ENCODE measurements at regions not wholly inside any gene's neighbourhood (a gene's known extent, or its start where the extent isn't known, plus 50 kb on each side); places are given as distances from the start of the nearest gene placed in this dataset.
"Not testable (repeated sequence)": the region's sequence is repeated elsewhere in the genome, so short reads cannot be mapped to it uniquely, and the experiment has no call there.

DNA sequence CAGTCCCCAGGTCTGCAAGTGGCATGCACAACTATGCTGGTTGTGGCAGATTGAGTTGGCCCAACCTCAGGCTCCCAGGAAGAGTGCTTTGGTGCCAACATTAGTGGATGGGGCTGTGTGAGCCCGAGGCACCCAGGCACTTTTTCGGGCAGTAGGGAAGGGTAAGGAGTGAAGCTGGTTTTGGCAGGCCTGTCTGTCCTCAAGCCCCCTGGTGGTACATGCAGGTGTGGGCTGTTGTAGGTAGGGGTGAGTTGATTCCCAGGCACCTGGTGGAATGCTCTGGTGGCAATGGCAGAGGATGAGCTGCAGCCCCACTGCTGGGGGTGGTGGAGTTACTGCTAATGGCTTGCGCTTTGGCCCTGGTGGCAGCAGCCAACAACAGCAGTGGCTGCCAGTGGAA, 723.7 kb upstream of the SLITRK1 start:
- no peaks in the 10 kb centered on the region for H3K36me3 Mint-ChIP-seq (ENCODE audit: low read depth)
- DNase-seq (ENCODE audit: low spot score) = no peak
- intact Hi-C loops (cut with micrococcal nuclease) = no loop called here

DNA sequence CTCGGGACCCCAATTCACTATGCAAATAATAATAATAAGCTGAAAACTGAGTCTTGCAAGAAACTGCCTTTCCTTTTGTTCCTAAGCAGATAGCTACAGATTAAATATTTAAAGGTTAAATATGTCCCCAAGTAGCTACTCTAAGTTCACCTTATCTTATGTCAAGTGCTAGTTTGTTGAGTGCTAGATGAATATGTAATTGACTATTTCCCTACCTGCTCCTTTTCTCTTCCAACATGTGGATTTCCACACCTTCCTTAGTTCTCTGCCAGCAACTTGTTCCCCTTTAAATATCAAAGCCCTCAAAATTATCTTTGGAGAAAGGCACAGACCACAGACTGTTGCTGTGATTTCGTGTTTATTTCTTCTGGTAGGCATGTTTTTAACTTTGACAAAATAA, 709.2 kb upstream of the SLITRK1 start:
- intact Hi-C loops (cut with micrococcal nuclease) = no loop called here
- Mint-ChIP-seq H3K27ac (no peak overlapping the region), H3K9me3 (peaks cover 3% of the 10 kb centered on the region), H3K27me3 (ENCODE audit: low read depth) (no peaks in the 10 kb centered on the region), H3K4me1 (ENCODE audit: low read depth) (no peaks in the 10 kb centered on the region), H3K4me3 (ENCODE audit: low read depth) (no peak overlapping the region), H3K36me3 (ENCODE audit: low read depth) (no peaks in the 10 kb centered on the region)
- no peak for DNase-seq (ENCODE audit: low spot score)

More for the DNA sequence above, 723.7 kb upstream of the SLITRK1 start:
- Mint-ChIP-seq H3K4me3 (ENCODE audit: low read depth) (no peak overlapping the region), H3K27ac (no peak overlapping the region), H3K27me3 (ENCODE audit: low read depth) (no peaks in the 10 kb centered on the region), H3K9me3 (peaks cover 15% of the 10 kb centered on the region), H3K4me1 (ENCODE audit: low read depth) (no peaks in the 10 kb centered on the region)

DNA sequence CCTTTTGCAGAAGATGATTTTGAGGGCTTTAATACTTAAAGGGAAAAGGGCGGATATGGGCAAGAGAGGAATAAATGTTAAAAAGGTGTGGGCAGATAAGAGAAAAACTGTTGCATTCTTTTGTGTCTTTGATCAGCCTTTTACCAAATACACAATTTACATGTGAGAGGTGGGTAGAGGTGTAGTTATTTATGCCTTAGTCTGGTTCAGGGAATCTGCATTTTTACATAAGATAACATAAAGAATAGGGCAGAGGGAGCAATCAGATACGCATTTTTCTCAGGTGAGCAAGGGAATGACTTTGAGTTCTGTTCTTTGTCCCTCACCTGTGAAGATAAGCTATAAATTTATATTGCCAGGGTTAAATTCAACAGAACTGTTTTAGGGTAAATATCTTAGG, 708.4 kb upstream of the SLITRK1 start:
- Mint-ChIP-seq H3K27ac (no peak overlapping the region), H3K4me1 (ENCODE audit: low read depth) (no peaks in the 10 kb centered on the region), H3K9me3 (peaks cover 3% of the 10 kb centered on the region), H3K27me3 (ENCODE audit: low read depth) (no peaks in the 10 kb centered on the region), H3K4me3 (ENCODE audit: low read depth) (no peak overlapping the region), H3K36me3 (ENCODE audit: low read depth) (no peaks in the 10 kb centered on the region)
- intact Hi-C loops (cut with micrococcal nuclease) = no loop called here
- no peak for DNase-seq (ENCODE audit: low spot score)

DNA sequence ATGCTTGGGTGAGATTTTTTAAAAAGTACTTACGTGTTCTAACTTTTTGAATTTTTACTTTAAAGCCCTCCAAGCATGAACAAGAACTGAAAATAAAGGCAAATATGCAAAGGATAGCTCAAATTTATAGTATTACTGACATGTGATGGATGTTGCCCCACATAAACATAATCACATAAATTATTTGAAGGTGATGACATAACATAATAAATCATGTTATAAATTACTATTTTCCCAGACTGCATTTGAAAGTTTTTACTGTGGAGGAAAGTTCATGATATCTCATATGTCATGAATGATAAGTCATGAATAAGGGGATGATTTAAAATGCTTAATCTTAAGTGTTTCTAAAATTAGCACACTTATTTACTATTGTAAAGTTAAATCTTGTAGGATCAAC, 705.7 kb upstream of the SLITRK1 start:
- no peak overlapping the region for H3K4me3 Mint-ChIP-seq (ENCODE audit: low read depth)
- no peaks in the 10 kb centered on the region for H3K27me3 Mint-ChIP-seq (ENCODE audit: low read depth)
- H3K9me3 Mint-ChIP-seq = peaks cover 6% of the 10 kb centered on the region
- intact Hi-C loops (cut with micrococcal nuclease) = no loop called here
- no peak overlapping the region for H3K27ac Mint-ChIP-seq
- DNase-seq (ENCODE audit: low spot score) = no peak
- no peaks in the 10 kb centered on the region for H3K36me3 Mint-ChIP-seq (ENCODE audit: low read depth)
- no peaks in the 10 kb centered on the region for H3K4me1 Mint-ChIP-seq (ENCODE audit: low read depth)

DNA sequence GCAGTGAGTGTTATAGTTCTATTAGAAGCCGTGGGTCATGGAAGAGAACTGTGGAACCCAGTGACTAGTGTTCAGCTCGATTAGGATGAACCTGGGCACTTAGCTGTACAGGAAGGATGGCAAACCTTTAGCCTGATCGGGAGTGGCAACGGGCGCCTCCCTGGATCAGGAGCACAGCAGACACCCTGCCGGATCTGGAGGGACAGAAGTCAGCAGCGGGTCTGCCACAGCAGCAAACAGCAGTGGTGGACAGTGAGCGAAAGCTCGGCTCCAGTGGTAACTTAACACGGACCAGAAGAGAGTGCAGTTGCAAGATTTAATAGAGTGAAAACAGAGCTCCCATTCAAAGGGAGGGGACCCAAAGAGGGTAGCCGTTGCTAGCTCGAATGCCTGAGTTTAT, 697.6 kb upstream of the SLITRK1 start:
- H3K27ac Mint-ChIP-seq; H3K27me3 Mint-ChIP-seq (ENCODE audit: low read depth); H3K4me1 Mint-ChIP-seq (ENCODE audit: low read depth); DNase-seq (ENCODE audit: low spot score); H3K36me3 Mint-ChIP-seq (ENCODE audit: low read depth); H3K4me3 Mint-ChIP-seq (ENCODE audit: low read depth); intact Hi-C loops (cut with micrococcal nuclease): not testable (repeated sequence)
- peaks cover 17% of the 10 kb centered on the region for H3K9me3 Mint-ChIP-seq

DNA sequence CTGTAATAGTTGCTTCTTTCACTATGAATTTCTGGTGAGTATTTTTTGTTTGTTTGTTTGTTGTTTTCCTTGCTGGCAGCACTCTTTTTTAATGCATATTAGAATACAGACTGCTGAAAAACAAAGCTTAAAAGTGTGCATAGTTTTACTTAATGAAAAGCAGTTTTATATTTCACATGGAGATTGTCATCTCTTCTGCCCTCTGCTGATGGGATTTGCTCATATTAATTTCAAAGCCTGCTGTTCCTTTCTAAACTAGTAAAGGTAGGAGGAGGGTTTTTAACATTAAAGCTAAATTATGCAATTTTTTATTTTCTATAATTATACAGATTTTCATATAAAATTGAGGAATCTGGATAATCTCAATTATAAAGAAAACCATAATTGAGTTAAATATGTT, 692.6 kb upstream of the SLITRK1 start:
- Mint-ChIP-seq H3K27ac (no peak overlapping the region), H3K36me3 (ENCODE audit: low read depth) (no peaks in the 10 kb centered on the region), H3K4me3 (ENCODE audit: low read depth) (no peak overlapping the region), H3K27me3 (ENCODE audit: low read depth) (no peaks in the 10 kb centered on the region), H3K4me1 (ENCODE audit: low read depth) (no peaks in the 10 kb centered on the region), H3K9me3 (peaks cover 6% of the 10 kb centered on the region)
- no peak for DNase-seq (ENCODE audit: low spot score)
- intact Hi-C loops (cut with micrococcal nuclease) = no loop called here

DNA sequence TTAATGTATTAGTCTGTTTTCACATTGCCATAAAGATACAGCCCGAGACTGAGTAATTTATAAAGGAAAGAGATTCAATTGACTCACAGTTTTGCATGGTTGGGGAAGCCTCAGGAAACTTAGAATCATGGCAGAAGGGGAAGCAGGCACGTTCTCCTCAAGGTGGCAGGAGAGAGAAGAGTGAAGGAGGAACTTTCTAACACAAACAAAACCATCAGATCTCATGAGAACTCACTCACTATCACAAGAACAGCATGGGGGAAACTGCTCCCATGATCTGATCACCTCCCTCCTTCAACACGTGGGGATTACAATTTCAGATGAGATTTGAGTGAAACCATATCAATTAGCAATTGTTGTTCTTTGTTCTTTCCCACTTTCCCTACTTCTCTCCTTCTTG, 689.0 kb upstream of the SLITRK1 start:
- H3K9me3 Mint-ChIP-seq = peaks cover 9% of the 10 kb centered on the region
- H3K36me3 Mint-ChIP-seq (ENCODE audit: low read depth) = no peaks in the 10 kb centered on the region
- no peaks in the 10 kb centered on the region for H3K27me3 Mint-ChIP-seq (ENCODE audit: low read depth)
- no peak overlapping the region for H3K4me3 Mint-ChIP-seq (ENCODE audit: low read depth)
- intact Hi-C loops (cut with micrococcal nuclease) = no loop called here
- no peak for DNase-seq (ENCODE audit: low spot score)
- no peak overlapping the region for H3K27ac Mint-ChIP-seq
- no peaks in the 10 kb centered on the region for H3K4me1 Mint-ChIP-seq (ENCODE audit: low read depth)

DNA sequence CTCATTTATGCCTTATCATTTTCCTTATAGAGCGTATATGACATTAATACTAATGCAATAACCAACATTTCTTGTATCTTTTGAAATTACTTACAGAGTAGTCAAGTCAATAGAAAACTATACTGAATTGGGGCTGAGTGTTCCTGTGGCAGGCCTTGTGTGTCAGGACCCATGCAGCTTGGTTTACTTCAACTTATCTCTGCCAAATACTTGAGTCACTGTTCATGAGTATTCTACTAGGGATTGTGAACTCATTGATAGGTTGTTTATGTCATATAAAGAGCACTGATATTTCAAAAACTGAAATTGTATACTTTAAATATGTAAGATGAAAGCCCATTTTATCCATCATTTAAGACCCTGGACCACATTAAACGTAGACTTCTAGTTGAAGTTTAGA, 688.6 kb upstream of the SLITRK1 start:
- intact Hi-C loops (cut with micrococcal nuclease) = no loop called here
- Mint-ChIP-seq H3K27me3 (ENCODE audit: low read depth) (no peaks in the 10 kb centered on the region), H3K27ac (no peak overlapping the region), H3K36me3 (ENCODE audit: low read depth) (no peaks in the 10 kb centered on the region), H3K9me3 (peaks cover 8% of the 10 kb centered on the region), H3K4me1 (ENCODE audit: low read depth) (no peaks in the 10 kb centered on the region), H3K4me3 (ENCODE audit: low read depth) (no peak overlapping the region)
- DNase-seq (ENCODE audit: low spot score) = no peak

DNA sequence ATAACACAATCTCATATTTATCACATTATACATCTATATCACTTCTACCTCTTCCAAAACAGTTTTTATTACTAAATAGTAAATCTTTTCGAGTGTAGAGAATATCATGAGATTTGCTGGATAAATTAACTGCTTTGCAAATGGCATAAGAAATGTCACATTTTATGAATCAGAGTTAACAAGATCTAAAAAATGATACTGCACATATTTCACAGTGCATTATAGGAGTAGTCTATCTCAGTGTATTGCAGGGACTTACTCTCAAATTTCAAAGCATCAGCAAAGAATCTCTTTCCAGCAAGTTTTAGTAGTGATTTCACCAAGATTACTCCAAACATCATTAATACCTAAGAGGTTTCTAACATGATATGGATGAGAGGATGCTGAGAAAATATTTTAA, 687.1 kb upstream of the SLITRK1 start:
- Mint-ChIP-seq H3K4me1 (ENCODE audit: low read depth) (no peaks in the 10 kb centered on the region), H3K36me3 (ENCODE audit: low read depth) (no peaks in the 10 kb centered on the region), H3K27me3 (ENCODE audit: low read depth) (no peaks in the 10 kb centered on the region), H3K27ac (no peak overlapping the region), H3K9me3 (peaks cover 12% of the 10 kb centered on the region), H3K4me3 (ENCODE audit: low read depth) (no peak overlapping the region)
- intact Hi-C loops (cut with micrococcal nuclease) = no loop called here
- DNase-seq (ENCODE audit: low spot score) = no peak

DNA sequence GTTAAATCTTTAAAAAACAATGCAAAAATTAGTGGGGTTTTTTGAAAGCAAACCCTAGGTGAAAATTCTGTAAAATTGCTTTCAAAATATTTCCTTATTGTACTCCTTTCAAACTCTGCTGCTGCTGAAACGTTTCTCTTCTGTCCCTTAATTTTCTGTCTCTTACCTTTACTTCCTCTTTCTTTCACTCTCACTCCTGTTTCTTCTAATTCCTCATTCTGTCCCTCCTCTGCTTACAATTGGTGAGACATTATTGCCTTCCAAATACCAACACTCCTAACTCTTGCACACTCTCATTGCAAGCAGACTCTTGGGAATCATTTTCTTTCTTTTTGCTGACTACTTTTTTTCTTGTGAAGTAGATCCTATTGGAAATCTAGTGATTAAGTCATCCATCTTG, 685.6 kb upstream of the SLITRK1 start:
- intact Hi-C loops (cut with micrococcal nuclease) = no loop called here
- no peaks in the 10 kb centered on the region for H3K4me1 Mint-ChIP-seq (ENCODE audit: low read depth)
- no peaks in the 10 kb centered on the region for H3K36me3 Mint-ChIP-seq (ENCODE audit: low read depth)
- DNase-seq (ENCODE audit: low spot score) = no peak
- no peak overlapping the region for H3K4me3 Mint-ChIP-seq (ENCODE audit: low read depth)
- peaks cover 12% of the 10 kb centered on the region for H3K9me3 Mint-ChIP-seq
- H3K27me3 Mint-ChIP-seq (ENCODE audit: low read depth) = no peaks in the 10 kb centered on the region
- H3K27ac Mint-ChIP-seq = no peak overlapping the region

DNA sequence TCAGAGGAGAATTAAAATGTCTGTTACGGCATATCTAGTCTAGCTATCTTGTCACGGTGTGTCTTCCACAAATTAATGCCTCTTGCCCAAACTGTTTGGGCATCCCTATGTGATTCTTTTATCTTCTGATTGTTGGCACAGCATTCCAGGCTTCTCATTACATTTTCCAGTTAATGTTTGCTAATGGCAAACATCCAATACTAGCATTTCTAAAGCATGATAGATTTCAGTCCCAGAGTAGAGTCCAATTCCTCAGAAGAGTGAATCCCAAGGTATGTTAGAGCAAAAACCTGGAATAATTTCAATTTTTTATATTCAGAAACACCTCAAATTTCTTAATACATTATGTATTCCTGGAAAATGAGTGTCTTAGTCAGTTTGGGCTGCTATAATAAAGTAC, 684.5 kb upstream of the SLITRK1 start:
- H3K27me3 Mint-ChIP-seq (ENCODE audit: low read depth) = no peaks in the 10 kb centered on the region
- DNase-seq (ENCODE audit: low spot score) = no peak
- intact Hi-C loops (cut with micrococcal nuclease) = no loop called here
- peaks cover 16% of the 10 kb centered on the region for H3K9me3 Mint-ChIP-seq
- H3K4me3 Mint-ChIP-seq (ENCODE audit: low read depth) = no peak overlapping the region
- no peaks in the 10 kb centered on the region for H3K36me3 Mint-ChIP-seq (ENCODE audit: low read depth)
- no peak overlapping the region for H3K27ac Mint-ChIP-seq
- no peaks in the 10 kb centered on the region for H3K4me1 Mint-ChIP-seq (ENCODE audit: low read depth)

DNA sequence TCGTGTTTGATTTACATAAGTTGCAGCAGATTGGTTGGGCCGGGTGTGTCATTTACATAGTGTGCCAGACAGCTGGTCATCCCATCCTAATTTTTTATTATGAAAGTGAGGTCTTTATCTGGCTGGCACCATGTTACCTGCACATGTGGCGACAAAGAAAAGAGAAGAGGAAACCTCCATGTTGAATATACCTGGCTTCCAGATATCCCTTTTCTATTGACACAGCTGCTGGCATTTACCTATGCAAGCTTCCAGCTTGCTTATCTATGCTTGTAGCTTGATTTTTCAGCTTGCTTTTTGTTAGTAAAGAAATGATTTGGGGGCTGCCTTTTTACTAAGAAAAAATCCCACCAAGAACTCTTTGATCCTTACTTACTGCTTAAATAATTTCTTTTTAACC, 681.3 kb upstream of the SLITRK1 start:
- H3K9me3 Mint-ChIP-seq = peaks cover 20% of the 10 kb centered on the region
- no peak overlapping the region for H3K4me3 Mint-ChIP-seq (ENCODE audit: low read depth)
- no peaks in the 10 kb centered on the region for H3K27me3 Mint-ChIP-seq (ENCODE audit: low read depth)
- DNase-seq (ENCODE audit: low spot score) = no peak
- intact Hi-C loops (cut with micrococcal nuclease) = no loop called here
- no peak overlapping the region for H3K27ac Mint-ChIP-seq
- no peaks in the 10 kb centered on the region for H3K36me3 Mint-ChIP-seq (ENCODE audit: low read depth)
- H3K4me1 Mint-ChIP-seq (ENCODE audit: low read depth) = no peaks in the 10 kb centered on the region

DNA sequence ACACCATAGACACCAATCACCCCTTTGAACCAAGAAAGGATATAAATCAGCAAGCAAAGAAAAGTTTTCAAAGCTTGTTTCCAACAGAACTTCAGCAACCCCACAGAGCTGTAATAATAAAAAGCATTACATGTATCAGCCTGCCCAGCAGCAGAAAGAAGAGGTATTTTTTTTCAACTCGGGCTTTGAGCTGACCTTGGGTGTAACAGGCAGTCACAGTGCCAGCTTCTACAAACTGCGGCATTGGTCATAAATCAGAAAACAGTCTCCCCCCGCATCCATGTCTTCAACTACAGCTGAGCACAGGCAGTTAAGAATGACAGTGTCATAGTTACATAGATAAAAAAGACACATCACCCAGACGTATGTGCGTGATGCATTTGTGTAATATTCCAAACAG, 671.0 kb upstream of the SLITRK1 start:
- H3K4me1 Mint-ChIP-seq (ENCODE audit: low read depth) = no peaks in the 10 kb centered on the region
- H3K4me3 Mint-ChIP-seq (ENCODE audit: low read depth) = no peak overlapping the region
- H3K9me3 Mint-ChIP-seq = peaks cover 17% of the 10 kb centered on the region

DNA sequence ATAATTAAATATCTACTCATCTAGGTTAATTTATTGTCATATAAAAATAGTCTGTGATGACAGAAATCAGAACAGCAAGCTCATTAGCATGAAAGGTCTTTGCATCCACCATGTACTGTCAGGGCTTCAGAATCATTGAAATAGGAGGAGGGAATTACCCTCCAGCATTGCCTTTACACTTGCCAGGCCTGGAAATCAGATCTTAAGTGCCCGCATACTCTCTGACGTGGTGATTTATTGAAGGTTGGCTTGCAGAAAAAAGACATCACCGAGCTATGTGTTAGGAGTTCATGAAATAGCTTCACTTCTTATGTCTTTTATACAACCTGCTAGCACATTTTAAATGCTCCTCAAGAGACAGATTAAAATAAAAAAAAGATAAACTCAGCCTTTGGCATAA, 661.7 kb upstream of the SLITRK1 start:
- Mint-ChIP-seq H3K27me3 (ENCODE audit: low read depth) (no peaks in the 10 kb centered on the region), H3K4me1 (ENCODE audit: low read depth) (no peaks in the 10 kb centered on the region), H3K36me3 (ENCODE audit: low read depth) (no peaks in the 10 kb centered on the region), H3K4me3 (ENCODE audit: low read depth) (no peak overlapping the region), H3K27ac (no peak overlapping the region), H3K9me3 (peaks cover 6% of the 10 kb centered on the region)
- no peak for DNase-seq (ENCODE audit: low spot score)
- intact Hi-C loops (cut with micrococcal nuclease) = no loop called here

More for the DNA sequence above, 671.0 kb upstream of the SLITRK1 start:
- intact Hi-C loops (cut with micrococcal nuclease) = no loop called here
- H3K36me3 Mint-ChIP-seq (ENCODE audit: low read depth) = no peaks in the 10 kb centered on the region
- no peak overlapping the region for H3K27ac Mint-ChIP-seq
- no peaks in the 10 kb centered on the region for H3K27me3 Mint-ChIP-seq (ENCODE audit: low read depth)
- no peak for DNase-seq (ENCODE audit: low spot score)

Measured in activated T-helper 2 cell treated with anti-CD3 and anti-CD28 coated beads, Interferon-gamma antibody, Interleukin-2, Interleukin-4, amounts not matched to agents 10 μg/mL and 5 μg/mL and 100 μg/mL, durations not matched to agents 14 hours and 24 hours and 36 hours (primary cell).